Ishikawa (cell line): ENCODE measurements at regions not wholly inside any gene's neighbourhood (a gene's known extent, or its start where the extent isn't known, plus 50 kb on each side); places are given as distances from the start of the nearest gene placed in this dataset.

ENCODE experiments used
- CEBPB ChIP-seq: IDR thresholded peaks from 2 replicates; pipeline ENCODE4 v1.6.1; 2012
- CREB1 ChIP-seq: IDR thresholded peaks from 2 replicates; pipeline ENCODE4 v1.6.1; 2012; ENCODE audit warnings: low read depth
- EGR1 ChIP-seq: IDR thresholded peaks from 2 replicates; pipeline ENCODE4 v1.6.1; 2012
- EP300 ChIP-seq: IDR thresholded peaks from 2 replicates; pipeline ENCODE4 v1.6.1; 2012; ENCODE audit warnings: borderline replicate concordance
- FOXM1 ChIP-seq: IDR thresholded peaks from 2 replicates; pipeline ENCODE4 v1.6.1; 2012; ENCODE audit warnings: low read depth, borderline replicate concordance
- RAD21 ChIP-seq: IDR thresholded peaks from 2 replicates; pipeline ENCODE4 v1.6.1; 2012; ENCODE audit warnings: low read depth
- TAF1 ChIP-seq: IDR thresholded peaks from 2 replicates; pipeline ENCODE4 v1.6.1; 2012; ENCODE audit warnings: low read depth, mild to moderate bottlenecking
- TCF12 ChIP-seq: IDR thresholded peaks from 2 replicates; pipeline ENCODE4 v1.6.1; 2012; ENCODE audit warnings: low read depth
- TEAD4 ChIP-seq: IDR thresholded peaks from 2 replicates; pipeline ENCODE4 v1.6.1; 2012
- YY1 ChIP-seq: IDR thresholded peaks from 2 replicates; pipeline ENCODE4 v1.6.1; 2012; ENCODE audit warnings: low read depth
- TF ChIP-seq, protein P1 (sequence below): IDR thresholded peaks from 2 replicates; pipeline ENCODE4 v1.6.1; 2012
- TF ChIP-seq, protein P2 (sequence below): IDR thresholded peaks from 2 replicates; pipeline ENCODE4 v1.6.1; 2012
- TF ChIP-seq, protein P3 (sequence below): IDR thresholded peaks from 2 replicates; pipeline ENCODE4 v1.6.1; 2012; ENCODE audit warnings: low read depth, mild to moderate bottlenecking

DNA sequence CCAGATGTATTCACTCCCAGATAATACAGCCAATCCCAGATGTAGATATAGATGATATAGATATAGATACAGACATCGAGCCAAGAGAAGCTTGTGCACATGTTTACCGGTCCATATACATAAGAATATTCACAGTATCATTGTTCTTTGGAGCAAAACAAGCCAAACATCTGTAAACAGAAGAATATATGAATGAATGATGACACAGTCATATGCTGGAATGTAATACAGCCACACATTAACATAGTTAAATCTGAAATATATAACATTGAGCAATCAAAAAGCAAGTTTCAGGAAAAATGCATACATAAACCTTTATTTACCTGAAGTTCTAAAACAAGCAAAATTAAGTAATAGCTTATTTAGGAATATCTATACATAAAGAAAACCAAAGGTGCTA, 182.5 kb downstream of the TXNL1 start:
- TF ChIP-seq TAF1 (no peak), YY1 (no peak), CEBPB (no peak), CREB1 (no peak), RAD21 (no peak), EGR1 (no peak), TCF12 (no peak), EP300 (no peak), FOXM1 (no peak), TEAD4 (no peak)
- TF ChIP-seq, protein P1, sequence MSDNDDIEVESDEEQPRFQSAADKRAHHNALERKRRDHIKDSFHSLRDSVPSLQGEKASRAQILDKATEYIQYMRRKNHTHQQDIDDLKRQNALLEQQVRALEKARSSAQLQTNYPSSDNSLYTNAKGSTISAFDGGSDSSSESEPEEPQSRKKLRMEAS: no peak
- TF ChIP-seq, protein P2, sequence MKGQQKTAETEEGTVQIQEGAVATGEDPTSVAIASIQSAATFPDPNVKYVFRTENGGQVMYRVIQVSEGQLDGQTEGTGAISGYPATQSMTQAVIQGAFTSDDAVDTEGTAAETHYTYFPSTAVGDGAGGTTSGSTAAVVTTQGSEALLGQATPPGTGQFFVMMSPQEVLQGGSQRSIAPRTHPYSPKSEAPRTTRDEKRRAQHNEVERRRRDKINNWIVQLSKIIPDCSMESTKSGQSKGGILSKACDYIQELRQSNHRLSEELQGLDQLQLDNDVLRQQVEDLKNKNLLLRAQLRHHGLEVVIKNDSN: no peak
- TF ChIP-seq, protein P3, sequence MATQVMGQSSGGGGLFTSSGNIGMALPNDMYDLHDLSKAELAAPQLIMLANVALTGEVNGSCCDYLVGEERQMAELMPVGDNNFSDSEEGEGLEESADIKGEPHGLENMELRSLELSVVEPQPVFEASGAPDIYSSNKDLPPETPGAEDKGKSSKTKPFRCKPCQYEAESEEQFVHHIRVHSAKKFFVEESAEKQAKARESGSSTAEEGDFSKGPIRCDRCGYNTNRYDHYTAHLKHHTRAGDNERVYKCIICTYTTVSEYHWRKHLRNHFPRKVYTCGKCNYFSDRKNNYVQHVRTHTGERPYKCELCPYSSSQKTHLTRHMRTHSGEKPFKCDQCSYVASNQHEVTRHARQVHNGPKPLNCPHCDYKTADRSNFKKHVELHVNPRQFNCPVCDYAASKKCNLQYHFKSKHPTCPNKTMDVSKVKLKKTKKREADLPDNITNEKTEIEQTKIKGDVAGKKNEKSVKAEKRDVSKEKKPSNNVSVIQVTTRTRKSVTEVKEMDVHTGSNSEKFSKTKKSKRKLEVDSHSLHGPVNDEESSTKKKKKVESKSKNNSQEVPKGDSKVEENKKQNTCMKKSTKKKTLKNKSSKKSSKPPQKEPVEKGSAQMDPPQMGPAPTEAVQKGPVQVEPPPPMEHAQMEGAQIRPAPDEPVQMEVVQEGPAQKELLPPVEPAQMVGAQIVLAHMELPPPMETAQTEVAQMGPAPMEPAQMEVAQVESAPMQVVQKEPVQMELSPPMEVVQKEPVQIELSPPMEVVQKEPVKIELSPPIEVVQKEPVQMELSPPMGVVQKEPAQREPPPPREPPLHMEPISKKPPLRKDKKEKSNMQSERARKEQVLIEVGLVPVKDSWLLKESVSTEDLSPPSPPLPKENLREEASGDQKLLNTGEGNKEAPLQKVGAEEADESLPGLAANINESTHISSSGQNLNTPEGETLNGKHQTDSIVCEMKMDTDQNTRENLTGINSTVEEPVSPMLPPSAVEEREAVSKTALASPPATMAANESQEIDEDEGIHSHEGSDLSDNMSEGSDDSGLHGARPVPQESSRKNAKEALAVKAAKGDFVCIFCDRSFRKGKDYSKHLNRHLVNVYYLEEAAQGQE: no peak
